Fibroblast of lung (primary cell): ENCODE measurements at regions not wholly inside any gene's neighbourhood (a gene's known extent, or its start where the extent isn't known, plus 50 kb on each side); places are given as distances from the start of the nearest gene placed in this dataset.

Experiments
- EZH2 ChIP-seq: IDR thresholded peaks from 2 replicates; pipeline ENCODE4 v1.5.1; 2012; ENCODE audit warnings: low read length, control low read depth, mild to moderate bottlenecking; ENCODE audit errors: missing control alignments
- TF ChIP-seq, protein P1 (sequence below), 2 donors: IDR thresholded peaks in 1 of 2; conservative IDR thresholded peaks in 1 of 2; 1 replicate in 1 of 2; 2 replicates in 1 of 2; pipeline ENCODE4 v1.5.1; 2011 to 2012; ENCODE audit warnings: low read length in 2 of 2, control low read depth in 1 of 2, inconsistent platforms in 1 of 2, low read depth in 1 of 2, mild to moderate bottlenecking in 1 of 2

- no peak for TF ChIP-seq EZH2
- TF ChIP-seq, protein P1, sequence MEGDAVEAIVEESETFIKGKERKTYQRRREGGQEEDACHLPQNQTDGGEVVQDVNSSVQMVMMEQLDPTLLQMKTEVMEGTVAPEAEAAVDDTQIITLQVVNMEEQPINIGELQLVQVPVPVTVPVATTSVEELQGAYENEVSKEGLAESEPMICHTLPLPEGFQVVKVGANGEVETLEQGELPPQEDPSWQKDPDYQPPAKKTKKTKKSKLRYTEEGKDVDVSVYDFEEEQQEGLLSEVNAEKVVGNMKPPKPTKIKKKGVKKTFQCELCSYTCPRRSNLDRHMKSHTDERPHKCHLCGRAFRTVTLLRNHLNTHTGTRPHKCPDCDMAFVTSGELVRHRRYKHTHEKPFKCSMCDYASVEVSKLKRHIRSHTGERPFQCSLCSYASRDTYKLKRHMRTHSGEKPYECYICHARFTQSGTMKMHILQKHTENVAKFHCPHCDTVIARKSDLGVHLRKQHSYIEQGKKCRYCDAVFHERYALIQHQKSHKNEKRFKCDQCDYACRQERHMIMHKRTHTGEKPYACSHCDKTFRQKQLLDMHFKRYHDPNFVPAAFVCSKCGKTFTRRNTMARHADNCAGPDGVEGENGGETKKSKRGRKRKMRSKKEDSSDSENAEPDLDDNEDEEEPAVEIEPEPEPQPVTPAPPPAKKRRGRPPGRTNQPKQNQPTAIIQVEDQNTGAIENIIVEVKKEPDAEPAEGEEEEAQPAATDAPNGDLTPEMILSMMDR (conservative IDR thresholded peaks at IDR 0.05 in 1 of 2, IDR thresholded peaks at IDR 0.05 in 1 of 2; ENCODE audit: low read depth in 1 of 2, low read length in 2 of 2) = no peak
Observed at GRCh38 chr14:26982071-26982470, 384.2 kb upstream of the NOVA1 start.
